Sigmoid colon (tissue), 3 donors: ENCODE measurements at regions not wholly inside any gene's neighbourhood (a gene's known extent, or its start where the extent isn't known, plus 50 kb on each side); places are given as distances from the start of the nearest gene placed in this dataset.

Experiments
- POLR2A ChIP-seq, 2 donors: fragments of 450-650 bp; IDR thresholded peaks; one replicate each; pipeline ENCODE4 v1.6.1; 2016; ENCODE audit warnings: antibody characterized with exemption in 2 of 2, mild to moderate bottlenecking in 2 of 2, moderate library complexity in 2 of 2
- TF ChIP-seq, protein P1 (sequence below), 4 experiments: fragments of 450-650 bp in 3 of 4; fragments of 200-600 bp in 1 of 4; IDR thresholded peaks; one replicate each; pipeline ENCODE4 v1.5.1; 2016 to 2019; ENCODE audit warnings: antibody characterized with exemption in 4 of 4, mild to moderate bottlenecking in 3 of 4, moderate library complexity in 2 of 4

DNA sequence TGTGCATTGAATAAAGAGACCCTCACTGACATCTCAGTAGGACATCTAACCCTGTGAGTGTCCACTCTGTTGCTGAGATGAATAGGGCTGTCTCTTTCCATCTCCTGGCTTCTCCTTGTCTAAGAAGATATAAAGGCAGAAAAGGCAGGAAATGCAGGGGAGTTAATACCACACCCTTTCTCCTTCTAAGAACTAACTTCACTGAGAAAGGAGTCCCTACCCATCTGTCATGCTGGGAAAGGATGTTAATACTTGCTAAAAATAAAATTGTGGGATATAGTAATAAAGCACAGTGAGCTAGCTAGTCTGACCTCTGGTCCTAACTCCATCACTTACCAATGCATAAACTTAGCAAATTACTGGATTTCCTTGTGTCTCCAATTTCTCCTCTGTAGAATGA lies 213.9 kb upstream of the FIGN start:
- TF ChIP-seq, protein P1, sequence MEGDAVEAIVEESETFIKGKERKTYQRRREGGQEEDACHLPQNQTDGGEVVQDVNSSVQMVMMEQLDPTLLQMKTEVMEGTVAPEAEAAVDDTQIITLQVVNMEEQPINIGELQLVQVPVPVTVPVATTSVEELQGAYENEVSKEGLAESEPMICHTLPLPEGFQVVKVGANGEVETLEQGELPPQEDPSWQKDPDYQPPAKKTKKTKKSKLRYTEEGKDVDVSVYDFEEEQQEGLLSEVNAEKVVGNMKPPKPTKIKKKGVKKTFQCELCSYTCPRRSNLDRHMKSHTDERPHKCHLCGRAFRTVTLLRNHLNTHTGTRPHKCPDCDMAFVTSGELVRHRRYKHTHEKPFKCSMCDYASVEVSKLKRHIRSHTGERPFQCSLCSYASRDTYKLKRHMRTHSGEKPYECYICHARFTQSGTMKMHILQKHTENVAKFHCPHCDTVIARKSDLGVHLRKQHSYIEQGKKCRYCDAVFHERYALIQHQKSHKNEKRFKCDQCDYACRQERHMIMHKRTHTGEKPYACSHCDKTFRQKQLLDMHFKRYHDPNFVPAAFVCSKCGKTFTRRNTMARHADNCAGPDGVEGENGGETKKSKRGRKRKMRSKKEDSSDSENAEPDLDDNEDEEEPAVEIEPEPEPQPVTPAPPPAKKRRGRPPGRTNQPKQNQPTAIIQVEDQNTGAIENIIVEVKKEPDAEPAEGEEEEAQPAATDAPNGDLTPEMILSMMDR (IDR thresholded peaks at IDR 0.05), result no peak
- no peak for TF ChIP-seq POLR2A (IDR thresholded peaks at IDR 0.05)
